GM23338 (cell line): ENCODE measurements at regions not wholly inside any gene's neighbourhood (a gene's known extent, or its start where the extent isn't known, plus 50 kb on each side); places are given as distances from the start of the nearest gene placed in this dataset.

Source experiments
- ATAC-seq: fragments of 200-7000 bp; cut with Tn5 transposase; 3 replicates; pipeline ENCODE4 v1.9.1; 2020
- DNase-seq: peaks from one replicate; pipeline ENCODE4 v3.0.0-alpha.2; 2015; ENCODE audit warnings: low spot score
- H2AFZ ChIP-seq: fragments of 200-600 bp; sonication (generic); 2 replicates; pipeline ENCODE4 v1.8.0; 2016; ENCODE audit warnings: antibody characterized with exemption, mild to moderate bottlenecking, moderate library complexity
- H3F3A ChIP-seq: fragments of 200-600 bp; sonication (generic); replicated peaks from 2 replicates; pipeline ENCODE4 v1.8.0; 2017; ENCODE audit warnings: antibody characterized with exemption, mixed run types, low read depth
- H3K27ac ChIP-seq: fragments of 200-600 bp; sonication (generic); 2 replicates; pipeline ENCODE4 v1.6.1; 2016; ENCODE audit warnings: low read depth
- H3K27me3 ChIP-seq: fragments of 200-600 bp; sonication (generic); 2 replicates; pipeline ENCODE4 v1.8.0; 2016; ENCODE audit warnings: mild to moderate bottlenecking, mixed run types, moderate library complexity; ENCODE audit not compliant: insufficient read depth
- H3K36me3 ChIP-seq: fragments of 200-600 bp; sonication (generic); 2 replicates; pipeline ENCODE4 v1.8.0; 2016; ENCODE audit warnings: mild to moderate bottlenecking; ENCODE audit not compliant: insufficient read depth
- H3K4me1 ChIP-seq: fragments of 200-600 bp; sonication (generic); 2 replicates; pipeline ENCODE4 v1.8.0; 2016; ENCODE audit warnings: mild to moderate bottlenecking, moderate library complexity; ENCODE audit not compliant: insufficient read depth
- H3K4me2 ChIP-seq: fragments of 200-600 bp; sonication (generic); 2 replicates; pipeline ENCODE4 v1.7.1; 2017; ENCODE audit warnings: mixed run types
- H3K4me3 ChIP-seq: fragments of 200-600 bp; sonication (generic); 2 replicates; pipeline ENCODE4 v1.6.1; 2016; ENCODE audit warnings: mixed run types
- H3K79me2 ChIP-seq: fragments of 200-600 bp; sonication (generic); replicated peaks from 2 replicates; pipeline ENCODE4 v1.8.0; 2017; ENCODE audit warnings: mild to moderate bottlenecking; ENCODE audit not compliant: insufficient read depth
- H3K9me2 ChIP-seq: fragments of 200-600 bp; sonication (generic); 2 replicates; pipeline ENCODE4 v1.8.0; 2017; ENCODE audit not compliant: insufficient read depth
- H4K20me1 ChIP-seq: fragments of 200-600 bp; sonication (generic); replicated peaks from 2 replicates; pipeline ENCODE4 v1.8.0; 2017; ENCODE audit warnings: mild to moderate bottlenecking; ENCODE audit not compliant: insufficient read depth
- H3K27ac Mint-ChIP-seq: 2 replicates; pipeline ENCODE4 v1.8.0; 2020; ENCODE audit warnings: inconsistent platforms, mild to moderate bottlenecking, moderate library complexity, mixed read lengths
- H3K27me3 Mint-ChIP-seq: 3 replicates; pipeline ENCODE4 v1.8.0; 2022; ENCODE audit warnings: low read depth, mild to moderate bottlenecking, moderate library complexity, mixed read lengths, inconsistent platforms; ENCODE audit not compliant: insufficient read depth, poor library complexity
- H3K36me3 Mint-ChIP-seq: 3 replicates; pipeline ENCODE4 v1.8.0; 2021; ENCODE audit warnings: low read depth, mild to moderate bottlenecking, inconsistent platforms, moderate library complexity, mixed read lengths
- H3K4me1 Mint-ChIP-seq: 3 replicates; pipeline ENCODE4 v1.8.0; 2020; ENCODE audit warnings: mild to moderate bottlenecking, inconsistent platforms, mixed read lengths
- H3K4me3 Mint-ChIP-seq: 3 replicates; pipeline ENCODE4 v1.8.0; 2021; ENCODE audit warnings: moderate library complexity, mild to moderate bottlenecking, inconsistent platforms, mixed read lengths
- H3K9me3 Mint-ChIP-seq: 3 replicates; pipeline ENCODE4 v1.8.0; 2020; ENCODE audit warnings: moderate library complexity, mild to moderate bottlenecking, inconsistent platforms, mixed read lengths
- CREB1 ChIP-seq: fragments of 250-450 bp; sonication (Bioruptor Pico); IDR thresholded peaks from 2 replicates; pipeline ENCODE4 v1.5.0; 2020; ENCODE audit warnings: low read depth, mild to moderate bottlenecking, moderate library complexity
- EZH2 ChIP-seq: fragments of 200-600 bp; sonication (generic); IDR thresholded peaks from one replicate; pipeline ENCODE4 v1.8.0; 2017; ENCODE audit warnings: antibody characterized with exemption, mild to moderate bottlenecking, low read depth; ENCODE audit not compliant: unreplicated experiment
- EZH2phosphoT487 ChIP-seq: fragments of 200-600 bp; sonication (generic); IDR thresholded peaks from one replicate; pipeline ENCODE4 v1.8.1; 2018; ENCODE audit warnings: antibody characterized with exemption; ENCODE audit not compliant: unreplicated experiment
- JUNB ChIP-seq: IDR thresholded peaks from one replicate; pipeline ENCODE4 v1.6.1; 2016; ENCODE audit warnings: antibody characterized with exemption; ENCODE audit not compliant: unreplicated experiment
- NANOG ChIP-seq: IDR thresholded peaks from 2 replicates; pipeline ENCODE4 v1.6.1; 2016; ENCODE audit warnings: antibody characterized with exemption, borderline replicate concordance
- POLR2AphosphoS5 ChIP-seq: IDR thresholded peaks from 2 replicates; pipeline ENCODE4 v1.6.1; 2016; ENCODE audit warnings: antibody characterized with exemption, low read depth
- STAT1 ChIP-seq: IDR thresholded peaks from one replicate; pipeline ENCODE4 v1.6.1; 2016; ENCODE audit warnings: antibody characterized with exemption; ENCODE audit not compliant: unreplicated experiment
- ZNF114 ChIP-seq: fragments of 250-450 bp; sonication (Bioruptor Pico); IDR thresholded peaks from 2 replicates; pipeline ENCODE4 v1.5.0; 2020; ENCODE audit warnings: mild to moderate bottlenecking, moderate library complexity
- ZNF331 ChIP-seq: fragments of 250-450 bp; sonication (Bioruptor Pico); IDR thresholded peaks from 2 replicates; pipeline ENCODE4 v1.5.0; 2020; ENCODE audit warnings: low read depth, mild to moderate bottlenecking, moderate library complexity
- TF ChIP-seq, protein P1 (sequence below): IDR thresholded peaks from one replicate; pipeline ENCODE4 v1.6.1; 2018; ENCODE audit warnings: antibody characterized with exemption; ENCODE audit not compliant: unreplicated experiment
- TF ChIP-seq, protein P2 (sequence below): fragments of 250-450 bp; sonication (Bioruptor Pico); IDR thresholded peaks from 2 replicates; pipeline ENCODE4 v1.5.0; 2020; ENCODE audit warnings: mild to moderate bottlenecking, moderate library complexity
- TF ChIP-seq, protein P3 (sequence below), 2 experiments: fragments of 200-600 bp in 1 of 2; sonication (generic) in 1 of 2; conservative IDR thresholded peaks; 2 replicates each; pipeline versions ENCODE4 v1.5.1 to v1.6.1; 2016 to 2017; ENCODE audit warnings: antibody characterized with exemption in 2 of 2, low read depth in 2 of 2, mild to moderate bottlenecking in 2 of 2, moderate library complexity in 1 of 2
- TF ChIP-seq, protein P4 (sequence below): IDR thresholded peaks from 2 replicates; pipeline ENCODE4 v1.6.1; 2016; ENCODE audit warnings: antibody characterized with exemption

DNA sequence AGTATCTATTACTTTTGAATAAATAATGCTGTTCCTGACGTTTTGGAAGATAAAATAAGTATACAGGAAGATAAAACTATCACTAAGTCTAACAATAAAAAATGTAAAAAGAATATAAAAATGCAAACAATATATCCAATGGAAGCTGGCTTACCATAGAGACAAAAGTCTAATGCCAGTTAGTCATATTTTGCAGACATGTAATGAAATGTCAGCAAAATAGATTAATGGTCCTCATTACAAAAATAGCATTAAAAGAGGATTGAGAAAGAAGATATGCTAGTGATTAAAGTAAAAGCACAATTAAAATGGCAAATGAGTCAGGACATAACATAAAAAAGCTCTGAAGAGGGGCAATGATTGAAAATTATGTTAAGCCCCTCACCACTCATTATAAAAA, 265.0 kb downstream of the MMUT start:
- Histone ChIP-seq H3F3A (no peaks in the 10 kb centered on the region), H3K79me2 (no peaks in the 10 kb centered on the region), H3K27ac (no peak overlapping the region), H3K36me3 (no peaks in the 10 kb centered on the region), H3K27me3 (no peaks in the 10 kb centered on the region), H2AFZ (no peak overlapping the region), H4K20me1 (no peaks in the 10 kb centered on the region), H3K9me2 (no peaks in the 10 kb centered on the region), H3K4me3 (no peak overlapping the region), H3K4me2 (no peak overlapping the region), H3K4me1 (no peaks in the 10 kb centered on the region)
- no peaks in the 10 kb centered on the region for H3K27me3 Mint-ChIP-seq
- H3K9me3 Mint-ChIP-seq = peaks cover 7% of the 10 kb centered on the region
- no peaks in the 10 kb centered on the region for H3K4me1 Mint-ChIP-seq
- H3K36me3 Mint-ChIP-seq = no peaks in the 10 kb centered on the region
- H3K27ac Mint-ChIP-seq = no peak overlapping the region
- DNase-seq (no peak), ATAC-seq (no peak)
- H3K4me3 Mint-ChIP-seq = no peak overlapping the region
- TF ChIP-seq, protein P1, sequence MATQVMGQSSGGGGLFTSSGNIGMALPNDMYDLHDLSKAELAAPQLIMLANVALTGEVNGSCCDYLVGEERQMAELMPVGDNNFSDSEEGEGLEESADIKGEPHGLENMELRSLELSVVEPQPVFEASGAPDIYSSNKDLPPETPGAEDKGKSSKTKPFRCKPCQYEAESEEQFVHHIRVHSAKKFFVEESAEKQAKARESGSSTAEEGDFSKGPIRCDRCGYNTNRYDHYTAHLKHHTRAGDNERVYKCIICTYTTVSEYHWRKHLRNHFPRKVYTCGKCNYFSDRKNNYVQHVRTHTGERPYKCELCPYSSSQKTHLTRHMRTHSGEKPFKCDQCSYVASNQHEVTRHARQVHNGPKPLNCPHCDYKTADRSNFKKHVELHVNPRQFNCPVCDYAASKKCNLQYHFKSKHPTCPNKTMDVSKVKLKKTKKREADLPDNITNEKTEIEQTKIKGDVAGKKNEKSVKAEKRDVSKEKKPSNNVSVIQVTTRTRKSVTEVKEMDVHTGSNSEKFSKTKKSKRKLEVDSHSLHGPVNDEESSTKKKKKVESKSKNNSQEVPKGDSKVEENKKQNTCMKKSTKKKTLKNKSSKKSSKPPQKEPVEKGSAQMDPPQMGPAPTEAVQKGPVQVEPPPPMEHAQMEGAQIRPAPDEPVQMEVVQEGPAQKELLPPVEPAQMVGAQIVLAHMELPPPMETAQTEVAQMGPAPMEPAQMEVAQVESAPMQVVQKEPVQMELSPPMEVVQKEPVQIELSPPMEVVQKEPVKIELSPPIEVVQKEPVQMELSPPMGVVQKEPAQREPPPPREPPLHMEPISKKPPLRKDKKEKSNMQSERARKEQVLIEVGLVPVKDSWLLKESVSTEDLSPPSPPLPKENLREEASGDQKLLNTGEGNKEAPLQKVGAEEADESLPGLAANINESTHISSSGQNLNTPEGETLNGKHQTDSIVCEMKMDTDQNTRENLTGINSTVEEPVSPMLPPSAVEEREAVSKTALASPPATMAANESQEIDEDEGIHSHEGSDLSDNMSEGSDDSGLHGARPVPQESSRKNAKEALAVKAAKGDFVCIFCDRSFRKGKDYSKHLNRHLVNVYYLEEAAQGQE = no peak
- TF ChIP-seq POLR2AphosphoS5 = no peak
- TF ChIP-seq EZH2 = no peak
- TF ChIP-seq, protein P2, sequence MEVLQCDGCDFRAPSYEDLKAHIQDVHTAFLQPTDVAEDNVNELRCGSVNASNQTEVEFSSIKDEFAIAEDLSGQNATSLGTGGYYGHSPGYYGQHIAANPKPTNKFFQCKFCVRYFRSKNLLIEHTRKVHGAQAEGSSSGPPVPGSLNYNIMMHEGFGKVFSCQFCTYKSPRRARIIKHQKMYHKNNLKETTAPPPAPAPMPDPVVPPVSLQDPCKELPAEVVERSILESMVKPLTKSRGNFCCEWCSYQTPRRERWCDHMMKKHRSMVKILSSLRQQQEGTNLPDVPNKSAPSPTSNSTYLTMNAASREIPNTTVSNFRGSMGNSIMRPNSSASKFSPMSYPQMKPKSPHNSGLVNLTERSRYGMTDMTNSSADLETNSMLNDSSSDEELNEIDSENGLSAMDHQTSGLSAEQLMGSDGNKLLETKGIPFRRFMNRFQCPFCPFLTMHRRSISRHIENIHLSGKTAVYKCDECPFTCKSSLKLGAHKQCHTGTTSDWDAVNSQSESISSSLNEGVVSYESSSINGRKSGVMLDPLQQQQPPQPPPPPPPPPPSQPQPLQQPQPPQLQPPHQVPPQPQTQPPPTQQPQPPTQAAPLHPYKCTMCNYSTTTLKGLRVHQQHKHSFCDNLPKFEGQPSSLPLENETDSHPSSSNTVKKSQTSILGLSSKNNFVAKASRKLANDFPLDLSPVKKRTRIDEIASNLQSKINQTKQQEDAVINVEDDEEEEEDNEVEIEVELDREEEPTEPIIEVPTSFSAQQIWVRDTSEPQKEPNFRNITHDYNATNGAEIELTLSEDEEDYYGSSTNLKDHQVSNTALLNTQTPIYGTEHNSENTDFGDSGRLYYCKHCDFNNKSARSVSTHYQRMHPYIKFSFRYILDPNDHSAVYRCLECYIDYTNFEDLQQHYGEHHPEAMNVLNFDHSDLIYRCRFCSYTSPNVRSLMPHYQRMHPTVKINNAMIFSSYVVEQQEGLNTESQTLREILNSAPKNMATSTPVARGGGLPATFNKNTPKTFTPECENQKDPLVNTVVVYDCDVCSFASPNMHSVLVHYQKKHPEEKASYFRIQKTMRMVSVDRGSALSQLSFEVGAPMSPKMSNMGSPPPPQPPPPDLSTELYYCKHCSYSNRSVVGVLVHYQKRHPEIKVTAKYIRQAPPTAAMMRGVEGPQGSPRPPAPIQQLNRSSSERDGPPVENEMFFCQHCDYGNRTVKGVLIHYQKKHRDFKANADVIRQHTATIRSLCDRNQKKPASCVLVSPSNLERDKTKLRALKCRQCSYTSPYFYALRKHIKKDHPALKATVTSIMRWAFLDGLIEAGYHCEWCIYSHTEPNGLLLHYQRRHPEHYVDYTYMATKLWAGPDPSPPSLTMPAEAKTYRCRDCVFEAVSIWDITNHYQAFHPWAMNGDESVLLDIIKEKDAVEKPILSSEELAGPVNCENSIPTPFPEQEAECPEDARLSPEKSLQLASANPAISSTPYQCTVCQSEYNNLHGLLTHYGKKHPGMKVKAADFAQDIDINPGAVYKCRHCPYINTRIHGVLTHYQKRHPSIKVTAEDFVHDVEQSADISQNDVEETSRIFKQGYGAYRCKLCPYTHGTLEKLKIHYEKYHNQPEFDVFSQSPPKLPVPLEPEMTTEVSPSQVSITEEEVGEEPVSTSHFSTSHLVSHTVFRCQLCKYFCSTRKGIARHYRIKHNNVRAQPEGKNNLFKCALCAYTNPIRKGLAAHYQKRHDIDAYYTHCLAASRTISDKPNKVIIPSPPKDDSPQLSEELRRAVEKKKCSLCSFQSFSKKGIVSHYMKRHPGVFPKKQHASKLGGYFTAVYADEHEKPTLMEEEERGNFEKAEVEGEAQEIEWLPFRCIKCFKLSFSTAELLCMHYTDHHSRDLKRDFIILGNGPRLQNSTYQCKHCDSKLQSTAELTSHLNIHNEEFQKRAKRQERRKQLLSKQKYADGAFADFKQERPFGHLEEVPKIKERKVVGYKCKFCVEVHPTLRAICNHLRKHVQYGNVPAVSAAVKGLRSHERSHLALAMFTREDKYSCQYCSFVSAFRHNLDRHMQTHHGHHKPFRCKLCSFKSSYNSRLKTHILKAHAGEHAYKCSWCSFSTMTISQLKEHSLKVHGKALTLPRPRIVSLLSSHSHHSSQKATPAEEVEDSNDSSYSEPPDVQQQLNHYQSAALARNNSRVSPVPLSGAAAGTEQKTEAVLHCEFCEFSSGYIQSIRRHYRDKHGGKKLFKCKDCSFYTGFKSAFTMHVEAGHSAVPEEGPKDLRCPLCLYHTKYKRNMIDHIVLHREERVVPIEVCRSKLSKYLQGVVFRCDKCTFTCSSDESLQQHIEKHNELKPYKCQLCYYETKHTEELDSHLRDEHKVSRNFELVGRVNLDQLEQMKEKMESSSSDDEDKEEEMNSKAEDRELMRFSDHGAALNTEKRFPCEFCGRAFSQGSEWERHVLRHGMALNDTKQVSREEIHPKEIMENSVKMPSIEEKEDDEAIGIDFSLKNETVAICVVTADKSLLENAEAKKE = no peak
- TF ChIP-seq STAT1 = no peak
- TF ChIP-seq JUNB = no peak
- TF ChIP-seq, protein P3, sequence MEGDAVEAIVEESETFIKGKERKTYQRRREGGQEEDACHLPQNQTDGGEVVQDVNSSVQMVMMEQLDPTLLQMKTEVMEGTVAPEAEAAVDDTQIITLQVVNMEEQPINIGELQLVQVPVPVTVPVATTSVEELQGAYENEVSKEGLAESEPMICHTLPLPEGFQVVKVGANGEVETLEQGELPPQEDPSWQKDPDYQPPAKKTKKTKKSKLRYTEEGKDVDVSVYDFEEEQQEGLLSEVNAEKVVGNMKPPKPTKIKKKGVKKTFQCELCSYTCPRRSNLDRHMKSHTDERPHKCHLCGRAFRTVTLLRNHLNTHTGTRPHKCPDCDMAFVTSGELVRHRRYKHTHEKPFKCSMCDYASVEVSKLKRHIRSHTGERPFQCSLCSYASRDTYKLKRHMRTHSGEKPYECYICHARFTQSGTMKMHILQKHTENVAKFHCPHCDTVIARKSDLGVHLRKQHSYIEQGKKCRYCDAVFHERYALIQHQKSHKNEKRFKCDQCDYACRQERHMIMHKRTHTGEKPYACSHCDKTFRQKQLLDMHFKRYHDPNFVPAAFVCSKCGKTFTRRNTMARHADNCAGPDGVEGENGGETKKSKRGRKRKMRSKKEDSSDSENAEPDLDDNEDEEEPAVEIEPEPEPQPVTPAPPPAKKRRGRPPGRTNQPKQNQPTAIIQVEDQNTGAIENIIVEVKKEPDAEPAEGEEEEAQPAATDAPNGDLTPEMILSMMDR (conservative IDR thresholded peaks at IDR 0.05; ENCODE audit: low read depth in 2 of 2) = no peak
- TF ChIP-seq ZNF114 (CRISPR knock-in tag) = no peak
- TF ChIP-seq ZNF331 = no peak
- no peak for TF ChIP-seq CREB1 (CRISPR knock-in tag)
- no peak for TF ChIP-seq EZH2phosphoT487
- TF ChIP-seq, protein P4, sequence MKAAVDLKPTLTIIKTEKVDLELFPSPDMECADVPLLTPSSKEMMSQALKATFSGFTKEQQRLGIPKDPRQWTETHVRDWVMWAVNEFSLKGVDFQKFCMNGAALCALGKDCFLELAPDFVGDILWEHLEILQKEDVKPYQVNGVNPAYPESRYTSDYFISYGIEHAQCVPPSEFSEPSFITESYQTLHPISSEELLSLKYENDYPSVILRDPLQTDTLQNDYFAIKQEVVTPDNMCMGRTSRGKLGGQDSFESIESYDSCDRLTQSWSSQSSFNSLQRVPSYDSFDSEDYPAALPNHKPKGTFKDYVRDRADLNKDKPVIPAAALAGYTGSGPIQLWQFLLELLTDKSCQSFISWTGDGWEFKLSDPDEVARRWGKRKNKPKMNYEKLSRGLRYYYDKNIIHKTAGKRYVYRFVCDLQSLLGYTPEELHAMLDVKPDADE = no peak
- TF ChIP-seq NANOG = no peak
